OCI-LY7 (cell line): ENCODE measurements at regions not wholly inside any gene's neighbourhood (a gene's known extent, or its start where the extent isn't known, plus 50 kb on each side); places are given as distances from the start of the nearest gene placed in this dataset.

ENCODE experiments used
- CTCF ChIP-seq: fragments of 200-600 bp; sonication (generic); conservative IDR thresholded peaks from 2 replicates; pipeline ENCODE4 v1.5.1; 2014; ENCODE audit warnings: mild to moderate bottlenecking, antibody characterized with exemption, low read length, moderate library complexity, mixed read lengths
- EZH2phosphoT487 ChIP-seq: fragments of 200-600 bp; sonication (generic); IDR thresholded peaks from 2 replicates; pipeline ENCODE4 v1.6.1; 2018; ENCODE audit warnings: low read depth, borderline replicate concordance, mild to moderate bottlenecking, mixed run types, antibody characterized with exemption, low read length, moderate library complexity, mixed read lengths

- TF ChIP-seq CTCF (no peak), EZH2phosphoT487 (no peak)
Observed at GRCh38 chr1:58282623-58283387, 263.7 kb downstream of the OMA1 start.
